Stimulated activated CD8-positive, alpha-beta memory T cell treated with anti-CD3 and anti-CD28 coated beads, Interleukin-7, amount 100 ng/mL, for 48 hours (primary cell): ENCODE measurements at regions not wholly inside any gene's neighbourhood (a gene's known extent, or its start where the extent isn't known, plus 50 kb on each side); places are given as distances from the start of the nearest gene placed in this dataset.

Experiments used
- DNase-seq, 2 donors: peaks; one replicate each; pipeline ENCODE4 v3.0.0-alpha.2; 2020; ENCODE audit warnings: low read depth in 1 of 2; ENCODE audit errors: extremely low read depth in 1 of 2

- no peak for DNase-seq
These were observed 69.6 kb upstream of the ARMC2 start for GRCh38 chr6:108778421-108779186.

DNA sequence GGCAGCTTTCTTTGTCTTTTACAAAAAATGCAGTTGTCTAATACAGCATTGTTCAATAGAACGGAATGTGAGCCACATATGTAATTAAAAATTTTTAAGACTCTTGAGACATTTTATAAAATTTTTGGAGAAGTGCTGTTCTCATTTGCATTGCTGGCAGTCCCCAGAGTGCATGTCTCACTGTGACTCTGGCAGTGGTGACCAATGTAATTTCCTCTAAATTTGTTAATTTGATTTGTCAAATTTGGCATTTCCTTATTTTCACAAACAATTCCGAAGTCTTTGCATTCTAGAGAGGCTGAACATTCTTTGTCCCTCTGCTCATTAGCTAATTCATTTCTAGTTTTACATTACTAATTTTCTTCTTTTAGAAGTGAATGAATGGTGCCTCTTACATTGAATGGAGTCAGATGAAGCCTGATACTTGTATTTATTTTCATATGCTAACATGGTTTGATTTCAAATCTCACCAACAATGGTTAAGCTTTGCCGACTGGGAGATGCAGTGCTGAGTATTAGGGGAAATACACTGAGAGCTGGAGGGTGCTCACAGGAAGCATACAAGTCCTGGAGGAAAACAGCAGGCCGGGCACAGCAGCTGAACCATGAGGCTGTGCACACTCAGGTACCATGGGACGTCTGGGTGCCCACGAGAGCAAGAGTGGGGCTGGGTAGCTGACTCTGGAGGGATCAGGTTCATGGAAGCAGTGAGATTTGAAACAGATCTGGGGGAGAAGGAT lies 68.5 kb upstream of the ARMC2 start:
- no peak for DNase-seq

DNA sequence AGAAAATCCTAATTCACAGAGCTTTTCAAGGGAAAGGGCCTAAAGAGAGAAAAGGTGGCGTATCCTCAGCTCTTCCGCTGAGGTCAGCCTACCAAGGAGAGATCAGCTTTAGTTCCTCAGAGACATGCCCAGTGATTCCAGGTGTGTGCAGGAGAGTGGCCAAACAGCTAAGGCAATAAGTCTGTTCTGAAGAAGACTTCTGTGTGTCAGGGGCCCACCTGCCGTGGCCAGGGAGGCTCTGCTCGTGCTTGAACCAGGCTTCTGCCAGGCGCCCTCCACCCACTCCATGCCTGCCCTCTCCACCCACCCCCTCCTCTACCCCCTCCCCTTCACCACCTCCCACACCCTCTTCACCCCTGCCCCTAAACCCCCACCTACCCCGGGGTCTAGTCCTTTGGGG lies 67.4 kb upstream of the ARMC2 start:
- no peak for DNase-seq

- no peak for DNase-seq
These were observed 66.7 kb upstream of the ARMC2 start for GRCh38 chr6:108781419-108782100.

DNA sequence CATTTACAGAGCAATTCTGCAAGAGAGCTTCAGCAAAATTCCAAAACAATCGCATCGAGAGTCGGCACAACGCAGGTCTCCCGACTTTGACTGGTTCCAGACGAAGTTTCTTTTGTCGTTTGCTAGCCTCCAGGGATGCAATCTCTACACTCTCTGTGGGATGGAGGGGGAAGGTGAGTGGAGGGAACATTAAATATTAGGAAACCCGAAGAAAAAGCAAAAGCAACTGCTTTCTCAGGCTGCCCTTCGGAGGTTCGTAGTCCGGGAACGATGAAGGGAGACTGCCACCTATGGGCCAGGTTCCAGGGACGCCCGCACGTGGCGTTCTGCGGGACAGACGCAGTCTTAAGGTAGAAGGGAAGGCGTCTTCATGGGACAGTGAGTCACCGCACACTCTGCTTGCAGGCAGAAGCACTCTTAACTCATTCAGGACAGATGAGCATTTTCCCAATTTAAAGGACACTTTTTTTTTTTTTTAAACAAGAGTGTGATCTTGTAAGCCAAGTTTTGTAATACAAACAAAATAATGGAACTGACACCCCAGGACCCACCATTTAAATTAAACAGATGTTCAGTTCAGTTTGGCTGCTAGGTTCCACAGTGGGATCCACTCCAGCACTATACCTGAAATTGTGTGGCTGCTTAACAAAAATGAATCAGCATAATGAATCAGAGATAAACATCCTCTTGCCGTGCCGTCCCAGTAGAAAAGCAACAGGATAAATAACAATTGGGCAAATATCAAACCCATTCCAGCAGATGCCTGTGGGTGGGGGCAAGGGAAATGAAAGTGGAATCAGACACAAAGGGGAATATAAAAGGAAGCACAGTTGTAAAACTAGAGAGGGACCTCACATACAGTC lies 65.8 kb upstream of the ARMC2 start:
- DNase-seq, result peak; percentile 52 to 65

DNA sequence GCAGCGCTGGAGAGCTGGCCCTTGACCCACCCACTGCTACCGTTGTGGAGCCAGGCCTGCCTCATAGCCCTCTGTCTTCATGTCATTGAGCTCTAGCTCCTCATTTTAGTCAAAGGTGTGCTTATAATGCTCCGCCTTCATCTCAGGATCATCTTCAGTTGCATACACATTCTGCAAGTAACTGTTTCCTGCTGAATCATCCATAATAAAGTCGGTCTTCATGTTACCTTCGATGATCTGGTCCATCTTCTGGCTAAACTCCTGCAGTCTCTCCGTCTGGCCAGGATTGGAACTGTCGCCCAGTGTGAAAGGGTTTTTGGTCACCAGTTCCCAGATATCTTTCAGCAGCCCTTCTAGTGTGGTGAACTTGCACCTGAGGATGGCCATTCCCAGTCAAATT lies 62.6 kb upstream of the ARMC2 start:
- no peak for DNase-seq

DNA sequence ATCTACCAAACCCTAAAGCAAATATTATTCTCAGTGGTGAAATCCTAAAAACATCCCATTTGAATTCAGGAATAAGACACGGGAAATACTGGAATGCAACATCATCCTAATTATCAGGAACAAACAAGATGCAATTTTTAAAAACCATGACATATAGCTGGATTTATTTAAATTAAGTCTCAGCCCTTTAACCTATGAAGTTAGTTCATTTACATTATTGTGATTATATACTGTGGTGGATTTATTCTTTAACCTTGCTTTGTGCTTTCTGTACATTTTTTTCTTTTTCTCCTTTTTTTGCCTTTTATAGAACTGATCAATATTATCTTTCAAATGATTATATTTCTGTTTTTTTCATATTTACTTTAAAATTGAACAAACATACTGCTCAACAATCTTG lies 59.8 kb upstream of the ARMC2 start:
- no peak for DNase-seq

GRCh38 chr6:108789475-108789874 lies 58.7 kb upstream of the ARMC2 start:
- no peak for DNase-seq

GRCh38 chr6:108791700-108792099 lies 56.5 kb upstream of the ARMC2 start:
- no peak for DNase-seq

DNA sequence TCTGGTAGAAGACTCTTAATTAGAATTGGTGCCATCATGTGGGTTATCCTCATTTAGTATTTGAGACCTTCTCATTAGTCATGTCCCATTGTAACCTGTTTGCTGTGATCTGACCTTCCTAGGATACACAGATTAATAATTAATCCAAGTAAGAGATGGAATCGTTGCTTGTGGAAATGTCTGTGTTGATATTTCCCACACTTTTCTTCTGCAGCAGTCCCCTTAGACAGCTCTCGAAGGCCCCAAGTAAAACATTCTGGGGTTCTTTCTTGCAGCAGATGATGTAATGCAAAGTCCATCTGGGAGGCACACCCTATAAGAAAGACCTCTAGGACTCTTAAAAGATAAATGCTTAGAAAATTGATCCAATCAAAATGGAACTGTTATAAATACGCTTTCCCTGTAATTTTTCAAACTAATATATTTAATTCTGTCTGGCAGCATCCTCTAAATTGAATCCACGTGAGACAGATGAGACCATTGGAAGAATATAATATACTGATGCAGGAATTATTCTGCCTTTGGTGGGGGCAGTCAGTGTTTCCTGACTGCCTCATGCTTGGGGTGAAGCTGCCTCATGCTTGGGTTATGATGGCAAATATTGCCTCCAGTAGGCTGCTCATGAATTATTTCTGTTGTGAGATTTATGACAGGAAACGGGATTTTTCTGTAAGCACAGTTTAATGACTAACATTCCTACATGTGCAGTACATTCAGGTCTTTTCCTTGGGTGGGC lies 54.5 kb upstream of the ARMC2 start:
- no peak for DNase-seq

GRCh38 chr6:108795122-108795521 lies 53.1 kb upstream of the ARMC2 start:
- DNase-seq, result no peak

GRCh38 chr6:108795814-108796213 lies 52.4 kb upstream of the ARMC2 start:
- DNase-seq, result no peak

- no peak for DNase-seq
These were observed 51.3 kb upstream of the ARMC2 start for GRCh38 chr6:108796875-108797274.

GRCh38 chr6:108797951-108798669 lies 50.1 kb upstream of the ARMC2 start:
- DNase-seq, result no peak
